BLaER1 treated with 17β-estradiol and CSF1 and Interleukin-3, amounts not matched to agents 10 nM and 100 nM (cell line): ENCODE measurements at regions not wholly inside any gene's neighbourhood (a gene's known extent, or its start where the extent isn't known, plus 50 kb on each side); places are given as distances from the start of the nearest gene placed in this dataset.

Experiments used
- H3K27ac ChIP-seq, 11 experiments: shearing (Covaris generic); formaldehyde crosslinking; 2 replicates each; pipeline ENCODE4 v1.8.1; 2022
- H3K27me3 ChIP-seq, 11 experiments: shearing (Covaris generic); formaldehyde crosslinking; 2 replicates each; pipeline ENCODE4 v1.8.1; 2022
- H3K36me3 ChIP-seq, 11 experiments: shearing (Covaris generic); formaldehyde crosslinking; 2 replicates each; pipeline ENCODE4 v1.8.1; 2022
- H3K4me1 ChIP-seq, 10 experiments: shearing (Covaris generic); formaldehyde crosslinking; 2 replicates each; pipeline ENCODE4 v1.8.1; 2022
- H3K4me2 ChIP-seq, 11 experiments: shearing (Covaris generic); formaldehyde crosslinking; 2 replicates each; pipeline ENCODE4 v1.8.1; 2022
- H3K4me3 ChIP-seq, 10 experiments: shearing (Covaris generic); formaldehyde crosslinking; 2 replicates each; pipeline ENCODE4 v1.8.1; 2022
- H3K9ac ChIP-seq, 11 experiments: shearing (Covaris generic); formaldehyde crosslinking; 2 replicates each; pipeline ENCODE4 v1.8.1; 2022
- H3K9me3 ChIP-seq, 11 experiments: shearing (Covaris generic); formaldehyde crosslinking; replicated peaks in 1 of 11; 2 replicates each; pipeline ENCODE4 v1.8.1; 2022
- H4K20me1 ChIP-seq, 11 experiments: shearing (Covaris generic); formaldehyde crosslinking; 2 replicates each; pipeline ENCODE4 v1.8.1; 2022
- Cebpa-rat ChIP-seq, 11 experiments: shearing (Covaris generic); IDR thresholded peaks; 2 replicates each; pipeline ENCODE4 v1.8.1; 2022

DNA sequence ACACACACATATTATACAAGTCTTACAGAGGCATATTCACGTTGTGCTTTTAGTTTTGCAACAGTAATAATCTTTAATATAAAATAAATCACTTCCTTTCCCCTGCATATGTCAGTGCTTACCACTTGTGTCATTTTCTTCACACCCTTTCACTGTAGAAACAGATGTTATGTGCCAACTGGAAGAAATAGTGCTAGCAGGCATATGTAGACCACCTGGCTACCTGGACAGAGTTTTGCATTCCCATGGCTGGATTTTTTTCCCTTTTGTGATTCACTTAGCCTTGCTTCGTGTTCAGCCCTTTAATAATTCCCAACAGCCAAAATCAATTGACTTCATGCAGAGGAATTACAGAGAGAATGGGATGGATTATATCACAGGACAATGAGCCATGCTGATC, 399.1 kb upstream of the SPRY2 start:
- H3K4me3 ChIP-seq: no peak overlapping the region

DNA sequence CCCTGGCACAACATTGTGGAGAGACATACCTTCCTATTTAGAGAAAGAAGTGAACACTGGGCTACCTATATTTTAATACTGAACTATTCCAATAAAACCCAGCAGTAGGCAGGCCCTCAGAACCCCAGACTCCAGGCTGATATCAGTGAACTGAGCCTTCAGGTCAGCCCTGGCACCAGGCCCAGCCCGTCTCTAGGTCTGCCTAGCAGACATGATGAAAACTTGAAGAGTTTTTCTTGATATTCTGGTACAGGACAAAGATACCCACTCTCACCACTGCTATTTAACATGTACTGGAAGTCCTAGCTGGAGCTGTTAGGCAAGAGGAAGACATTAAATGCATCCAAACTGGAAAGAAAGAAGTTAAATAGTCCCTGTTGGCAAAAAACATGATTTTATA, 396.6 kb upstream of the SPRY2 start:
- Histone ChIP-seq H3K27ac (no peak overlapping the region), H3K36me3 (no peaks in the 10 kb centered on the region), H3K27me3 (no peaks in the 10 kb centered on the region), H3K9ac (no peak overlapping the region), H3K4me1 (peaks cover 0 to 9% (median 0%) of the 10 kb centered on the region in 10 experiments; a peak in 5 of 20 replicates), H3K4me3 (no peak overlapping the region), H3K4me2 (no peak overlapping the region), H4K20me1 (no peaks in the 10 kb centered on the region), H3K9me3 (peaks cover 0 to 14% (median 5%) of the 10 kb centered on the region in 11 experiments; a peak in 11 of 22 replicates)
- no peak for TF ChIP-seq Cebpa-rat (IDR thresholded peaks at IDR 0.05)

More for the DNA sequence above, 399.1 kb upstream of the SPRY2 start:
- Histone ChIP-seq H3K36me3 (no peaks in the 10 kb centered on the region), H4K20me1 (no peaks in the 10 kb centered on the region), H3K4me2 (no peak overlapping the region), H3K27ac (no peak overlapping the region), H3K27me3 (no peaks in the 10 kb centered on the region), H3K9me3 (peaks cover 0 to 11% (median 6%) of the 10 kb centered on the region in 11 experiments; a peak in 10 of 22 replicates), H3K4me1 (peaks cover 0 to 9% (median 0%) of the 10 kb centered on the region in 10 experiments; a peak in 5 of 20 replicates), H3K9ac (no peak overlapping the region)
- TF ChIP-seq Cebpa-rat (IDR thresholded peaks at IDR 0.05): no peak

DNA sequence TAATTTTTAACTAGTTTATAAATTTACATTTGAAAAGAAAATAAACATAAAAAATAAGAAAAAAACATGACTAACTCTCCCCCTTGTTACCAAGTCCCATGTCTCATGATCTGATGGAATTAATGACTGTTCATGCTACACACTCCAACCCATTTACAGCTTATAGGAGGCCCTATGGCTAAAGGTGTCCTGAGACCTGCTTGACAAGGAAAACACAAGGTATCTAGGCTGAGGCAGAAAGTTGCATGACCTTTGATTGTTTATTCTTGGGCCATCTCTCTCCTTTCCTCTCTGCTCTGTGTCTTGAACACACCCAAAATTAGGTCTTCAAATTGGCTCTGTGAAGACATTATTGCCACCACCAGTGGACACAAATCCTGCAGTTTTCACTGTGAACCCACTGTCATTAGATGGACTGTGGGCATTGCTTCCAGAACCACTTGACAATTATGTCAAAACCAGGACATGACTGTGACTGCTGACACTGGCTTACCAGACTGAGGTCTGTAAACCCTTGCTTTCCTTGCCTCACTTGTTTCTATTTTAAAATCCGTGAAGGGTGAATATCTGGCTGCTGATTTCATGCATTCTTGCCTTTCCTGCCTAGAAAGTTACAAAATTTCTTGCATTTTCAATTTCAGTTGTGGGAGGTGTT, 386.5 kb upstream of the SPRY2 start:
- no peak overlapping the region for H3K4me3 ChIP-seq
- no peak overlapping the region for H3K27ac ChIP-seq
- H3K9me3 ChIP-seq: peaks cover 0 to 11% (median 6%) of the 10 kb centered on the region in 11 experiments; a peak in 7 of 22 replicates
- H3K4me2 ChIP-seq: no peak overlapping the region
- no peaks in the 10 kb centered on the region for H4K20me1 ChIP-seq
- no peak for TF ChIP-seq Cebpa-rat (IDR thresholded peaks at IDR 0.05)
- no peaks in the 10 kb centered on the region for H3K36me3 ChIP-seq
- no peak overlapping the region for H3K9ac ChIP-seq
- no peaks in the 10 kb centered on the region for H3K27me3 ChIP-seq
- 0 out of 20 replicates have a peak, but pooled peaks cover 0 to 5% (median 0%) of the 10 kb centered on the region in 10 experiments for H3K4me1 ChIP-seq

DNA sequence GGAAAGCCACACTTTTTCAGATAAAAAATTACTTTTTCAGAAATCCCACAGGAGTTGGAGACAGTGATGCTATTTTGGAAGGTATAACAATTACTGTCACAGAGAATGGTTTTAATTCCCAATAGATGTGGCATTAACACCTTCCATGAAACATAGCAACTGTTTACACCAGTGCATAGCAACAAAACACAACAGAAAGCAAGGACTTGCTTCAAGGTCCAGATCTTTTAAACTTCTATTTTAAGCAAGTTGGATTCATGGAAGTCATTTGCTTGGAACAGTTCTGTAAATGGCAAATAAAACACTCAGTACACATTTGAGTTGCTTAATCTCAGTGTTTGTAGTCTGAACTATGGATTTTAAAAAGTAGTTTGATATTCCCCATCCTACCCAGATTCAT, 385.9 kb upstream of the SPRY2 start:
- no peaks in the 10 kb centered on the region for H3K27me3 ChIP-seq

DNA sequence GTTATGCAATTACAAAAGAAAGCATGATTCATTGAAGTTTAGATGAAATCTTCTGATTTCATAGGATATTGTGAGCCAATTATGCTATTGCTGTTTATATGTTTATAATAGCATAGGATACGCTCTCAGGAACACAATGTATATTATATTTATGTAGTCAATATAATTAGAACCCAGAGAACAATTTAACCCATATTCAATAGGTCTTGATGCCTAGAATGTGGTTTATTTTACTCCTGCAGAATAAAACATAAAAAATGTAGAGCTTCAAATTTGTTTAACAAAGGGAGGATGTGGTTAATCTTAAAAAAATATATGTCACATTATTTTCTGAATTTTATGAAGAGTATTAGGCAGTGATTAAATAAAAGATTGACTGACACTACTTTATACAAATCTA, 380.8 kb upstream of the SPRY2 start:
- H3K4me2 ChIP-seq: no peak overlapping the region
- no peak overlapping the region for H3K27ac ChIP-seq
- TF ChIP-seq Cebpa-rat (IDR thresholded peaks at IDR 0.05): no peak
- H4K20me1 ChIP-seq: no peaks in the 10 kb centered on the region
- H3K9ac ChIP-seq: no peak overlapping the region
- no peak overlapping the region for H3K4me3 ChIP-seq
- 0 out of 22 replicates have a peak, but pooled peaks cover 0 to 5% (median 0%) of the 10 kb centered on the region in 11 experiments for H3K9me3 ChIP-seq
- no peaks in the 10 kb centered on the region for H3K27me3 ChIP-seq
- H3K36me3 ChIP-seq: no peaks in the 10 kb centered on the region
- peaks cover 3 to 14% (median 8%) of the 10 kb centered on the region in 10 experiments; a peak in 18 of 20 replicates for H3K4me1 ChIP-seq

More for the DNA sequence above, 385.9 kb upstream of the SPRY2 start:
- Histone ChIP-seq H3K9ac (no peak overlapping the region), H3K36me3 (no peaks in the 10 kb centered on the region), H3K4me3 (no peak overlapping the region), H3K4me2 (no peak overlapping the region), H3K27ac (no peak overlapping the region), H3K4me1 (0 out of 20 replicates have a peak, but pooled peaks cover 0 to 5% (median 0%) of the 10 kb centered on the region in 10 experiments), H4K20me1 (no peaks in the 10 kb centered on the region), H3K9me3 (peaks cover 0 to 10% (median 5%) of the 10 kb centered on the region in 11 experiments; a peak in 6 of 22 replicates)
- no peak for TF ChIP-seq Cebpa-rat (IDR thresholded peaks at IDR 0.05)

DNA sequence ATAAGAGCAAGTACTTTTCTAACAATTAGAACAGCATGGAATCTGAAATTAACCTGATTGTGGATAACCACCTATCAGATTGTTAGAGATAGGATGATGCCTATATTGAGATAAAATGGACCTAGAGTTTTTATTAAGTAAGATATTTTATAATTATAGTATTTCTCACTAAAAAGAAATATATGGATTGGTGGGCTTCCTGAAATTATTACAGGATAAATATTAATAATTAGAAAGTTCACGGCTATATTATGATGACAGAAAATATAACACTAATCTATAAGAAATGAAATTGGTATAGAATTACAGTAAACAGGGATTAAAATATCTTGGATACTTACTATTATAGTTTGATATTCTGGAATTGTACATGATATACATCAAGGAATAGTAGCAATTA, 378.0 kb upstream of the SPRY2 start:
- Histone ChIP-seq H4K20me1 (no peaks in the 10 kb centered on the region), H3K4me3 (no peak overlapping the region), H3K27ac (no peak overlapping the region), H3K4me1 (peaks cover 11 to 25% (median 18%) of the 10 kb centered on the region in 10 experiments), H3K4me2 (no peak overlapping the region), H3K9ac (no peak overlapping the region), H3K27me3 (no peaks in the 10 kb centered on the region), H3K36me3 (no peaks in the 10 kb centered on the region), H3K9me3 (peaks cover 0 to 7% (median 1%) of the 10 kb centered on the region in 11 experiments; a peak in 7 of 22 replicates)
- TF ChIP-seq Cebpa-rat (IDR thresholded peaks at IDR 0.05): no peak

DNA sequence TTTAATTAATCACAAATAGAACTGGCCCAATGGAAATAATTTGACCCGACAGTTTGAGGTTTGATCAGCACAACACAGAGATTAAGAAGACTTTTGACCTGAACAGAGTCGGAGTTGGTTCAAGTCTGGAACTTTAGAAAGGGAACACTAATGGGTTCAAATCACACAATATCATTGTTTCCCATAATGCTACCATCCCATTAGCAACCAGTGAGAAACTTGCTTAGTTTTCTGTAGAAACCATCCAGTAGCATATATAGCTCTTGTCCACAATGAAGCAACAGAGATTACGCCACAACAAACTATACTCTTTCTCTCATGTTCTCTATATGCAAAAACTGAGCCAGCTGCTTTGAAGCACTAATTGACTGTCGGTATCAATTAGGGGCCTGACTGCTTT, 376.9 kb upstream of the SPRY2 start:
- H3K27me3 ChIP-seq: no peaks in the 10 kb centered on the region
- no peak overlapping the region for H3K4me3 ChIP-seq
- peak overlapping the region in 4 of 11 experiments; percentile 15 to 72 (median 20); a peak in 4 of 22 replicates for H3K4me2 ChIP-seq
- H3K36me3 ChIP-seq: no peaks in the 10 kb centered on the region
- H3K4me1 ChIP-seq: peaks cover 11 to 25% (median 18%) of the 10 kb centered on the region in 10 experiments
- no peaks in the 10 kb centered on the region for H4K20me1 ChIP-seq
- TF ChIP-seq Cebpa-rat (IDR thresholded peaks at IDR 0.05): no peak
- no peak overlapping the region for H3K9ac ChIP-seq
- H3K9me3 ChIP-seq: peaks cover 7 to 19% (median 12%) of the 10 kb centered on the region in 11 experiments; a peak in 21 of 22 replicates
- peak overlapping the region in 7 of 11 experiments; percentile 5 to 79 (median 64); a peak in 10 of 22 replicates for H3K27ac ChIP-seq

DNA sequence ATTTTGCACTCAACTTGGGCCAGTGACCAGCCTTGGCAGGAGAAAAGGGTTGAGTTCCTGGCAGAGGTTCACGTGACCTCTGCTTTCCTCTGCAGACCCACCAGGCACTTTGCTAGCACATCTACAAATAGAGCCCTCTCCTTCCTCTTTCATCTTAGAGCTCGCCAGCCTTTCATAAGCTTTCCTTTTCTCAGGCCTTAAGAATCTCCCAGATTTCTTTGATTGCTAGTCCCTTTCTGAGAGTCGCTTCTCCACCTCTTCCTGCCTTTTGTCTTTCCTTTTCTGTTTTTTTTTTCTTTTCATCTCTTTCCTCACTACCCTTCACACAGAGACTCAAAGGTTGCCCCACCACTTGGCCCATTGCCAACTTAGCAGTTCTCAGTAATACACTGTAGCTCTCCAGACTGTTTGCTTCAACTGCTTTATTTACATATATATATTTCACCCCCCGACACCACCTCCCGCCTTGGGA, 375.7 kb upstream of the SPRY2 start:
- peak overlapping the region in 6 of 10 experiments; percentile 0 to 40 (median 12); a peak in 5 of 20 replicates for H3K4me3 ChIP-seq
- no peaks in the 10 kb centered on the region for H3K27me3 ChIP-seq
- H3K27ac ChIP-seq: peak overlapping the region in 9 of 11 experiments; percentile 43 to 79 (median 73); a peak in 19 of 22 replicates
- peaks cover 11 to 24% (median 16%) of the 10 kb centered on the region in 11 experiments; a peak in 21 of 22 replicates for H3K9me3 ChIP-seq
- no peaks in the 10 kb centered on the region for H4K20me1 ChIP-seq
- H3K36me3 ChIP-seq: no peaks in the 10 kb centered on the region
- H3K4me1 ChIP-seq: peaks cover 11 to 25% (median 18%) of the 10 kb centered on the region in 10 experiments
- H3K4me2 ChIP-seq: peak overlapping the region; percentile 39 to 72 (median 63)
- TF ChIP-seq Cebpa-rat (IDR thresholded peaks at IDR 0.05): peak in 6 of 11 experiments; percentile 25 to 89 (median 67); a peak in 9 of 22 replicates
- H3K9ac ChIP-seq: peak overlapping the region in 9 of 11 experiments; percentile 42 to 64 (median 52); a peak in 16 of 22 replicates

DNA sequence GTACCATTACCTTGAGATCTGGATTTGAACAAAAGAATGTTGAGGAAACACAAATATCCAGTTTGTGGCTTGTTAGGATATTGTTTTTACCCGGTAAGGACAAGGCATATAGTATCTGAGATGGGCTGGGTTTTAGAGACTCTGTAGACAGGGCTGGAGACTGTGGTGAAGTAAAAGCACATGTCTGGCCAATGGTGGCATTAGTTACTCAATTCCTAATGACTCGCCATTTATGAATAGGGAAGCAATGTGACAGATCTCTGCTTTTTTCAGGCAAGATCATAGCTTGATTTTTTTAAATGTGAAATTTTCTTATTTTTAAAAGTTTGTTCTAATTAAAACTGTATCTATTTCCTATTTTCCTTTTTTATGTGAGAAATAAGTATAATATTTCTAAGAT, 371.1 kb upstream of the SPRY2 start:
- TF ChIP-seq Cebpa-rat (IDR thresholded peaks at IDR 0.05): no peak
- peaks cover 20 to 39% (median 28%) of the 10 kb centered on the region in 11 experiments for H3K9me3 ChIP-seq
- no peaks in the 10 kb centered on the region for H3K36me3 ChIP-seq
- H3K27me3 ChIP-seq: no peaks in the 10 kb centered on the region
- H3K27ac ChIP-seq: peak overlapping the region in 3 of 11 experiments; percentile 18 to 42 (median 29); a peak in 3 of 22 replicates
- no peaks in the 10 kb centered on the region for H4K20me1 ChIP-seq
- peaks cover 11 to 19% (median 14%) of the 10 kb centered on the region in 10 experiments for H3K4me1 ChIP-seq
- H3K9ac ChIP-seq: no peak overlapping the region
- H3K4me3 ChIP-seq: no peak overlapping the region
- peak overlapping the region in 2 of 11 experiments; percentile 33 to 40; a peak in 3 of 22 replicates for H3K4me2 ChIP-seq
